Endothelial cell of hepatic sinusoid (primary cell): ENCODE measurements at regions not wholly inside any gene's neighbourhood (a gene's known extent, or its start where the extent isn't known, plus 50 kb on each side); places are given as distances from the start of the nearest gene placed in this dataset.

Source experiments
- in situ Hi-C: cut with HindIII; loops from 2 replicates; pipeline ENCODE4 v1.10.0; 2017; ENCODE audit warnings: low sequenced_read_pairs

DNA sequence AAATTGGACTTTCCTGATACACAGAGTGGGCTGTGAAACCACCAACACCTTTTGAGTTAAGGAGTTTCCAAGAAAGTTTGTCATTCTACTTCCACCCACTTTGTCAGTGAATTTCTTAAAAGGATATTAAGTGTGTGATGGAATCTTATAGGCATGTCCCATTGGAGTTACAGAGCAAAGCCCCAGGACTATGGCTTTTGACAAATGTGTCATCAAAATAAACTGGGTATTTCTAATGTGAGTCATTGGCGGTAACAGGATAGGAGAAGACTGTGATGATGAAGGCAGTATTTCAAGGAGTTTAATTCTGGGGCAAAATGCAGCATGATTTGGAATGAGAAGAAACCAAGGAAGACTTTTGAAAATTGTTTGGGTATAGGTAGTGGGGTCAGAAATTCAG is 1013.8 kb upstream of the EEF2KMT start:
- in situ Hi-C loops = no loop called here

DNA sequence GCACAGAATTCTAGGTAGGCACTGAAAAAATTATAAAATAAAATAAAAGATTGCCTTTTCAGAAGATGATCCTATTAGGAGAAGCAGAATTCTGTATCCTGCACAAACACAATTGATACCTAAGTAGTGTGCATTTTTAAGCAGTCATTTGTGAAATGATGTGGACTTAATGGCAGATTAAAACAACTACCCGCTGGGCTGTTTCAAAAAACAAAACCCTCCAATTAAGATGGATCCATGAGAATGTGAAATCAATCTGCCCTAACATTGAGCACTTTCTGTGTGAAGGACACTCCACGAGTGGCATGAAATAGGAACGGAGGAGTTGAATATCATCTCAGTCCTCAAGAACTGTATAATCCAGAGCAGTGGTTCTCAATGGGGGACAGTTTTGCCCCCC is 1012.8 kb upstream of the EEF2KMT start:
- in situ Hi-C loops = no loop called here

DNA sequence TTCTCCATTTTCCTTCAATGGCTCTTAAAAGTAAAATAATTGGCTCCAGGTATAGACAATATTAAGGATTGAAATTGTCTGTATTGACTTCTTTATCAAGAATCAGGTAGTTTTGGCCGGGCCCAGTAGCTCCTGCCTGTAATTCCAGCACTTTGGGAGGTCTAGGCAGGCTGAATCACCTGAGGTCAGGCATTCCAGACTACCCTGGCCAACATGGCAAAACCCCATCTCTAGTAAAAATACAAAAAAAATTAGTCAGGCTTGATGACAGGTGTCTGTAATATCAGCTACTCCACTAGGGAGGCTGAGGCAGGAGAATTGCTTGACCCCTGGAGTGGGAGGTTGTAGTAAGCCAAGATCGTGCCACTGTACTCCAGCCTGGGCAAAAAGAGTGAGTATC is 1008.5 kb upstream of the EEF2KMT start:
- in situ Hi-C loops = no loop called here

DNA sequence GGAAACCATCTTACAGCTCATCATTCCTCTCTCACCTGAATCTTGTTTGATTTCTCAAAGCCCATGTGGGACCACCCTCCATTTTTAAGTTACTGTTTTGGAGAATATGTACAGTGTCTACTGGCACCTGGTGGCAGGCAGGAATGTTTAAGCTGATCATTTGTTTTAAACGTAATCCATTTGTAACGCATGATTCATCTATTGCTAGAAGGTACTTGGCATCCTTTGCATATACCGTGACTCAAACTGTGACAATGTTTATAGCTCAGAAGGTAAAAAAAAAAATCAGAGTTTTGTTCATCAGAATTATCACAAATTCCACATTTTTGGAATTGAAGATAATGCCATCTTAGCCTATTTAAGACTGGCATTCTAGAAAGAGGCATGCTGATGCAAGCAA is 1007.5 kb upstream of the EEF2KMT start:
- in situ Hi-C loops = no loop called here

DNA sequence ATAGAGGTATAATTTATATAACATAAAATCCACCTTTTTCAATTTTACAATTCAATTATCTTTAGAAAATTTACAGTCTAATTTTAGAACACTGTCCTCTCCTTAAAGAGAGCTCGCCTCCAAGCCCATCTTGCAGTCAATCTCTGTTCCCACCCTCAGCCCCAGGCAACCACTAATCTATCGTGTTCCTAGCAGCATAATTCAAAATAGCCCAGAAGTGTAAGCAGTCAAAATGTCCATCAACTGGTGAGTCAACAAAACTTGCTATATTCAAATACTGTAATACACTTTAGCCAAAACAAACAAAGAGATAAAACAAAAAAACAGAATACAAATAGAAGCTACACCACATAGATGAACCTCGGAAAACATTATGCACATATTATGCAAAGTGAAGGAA is 1006.8 kb upstream of the EEF2KMT start:
- in situ Hi-C loops = no loop called here

DNA sequence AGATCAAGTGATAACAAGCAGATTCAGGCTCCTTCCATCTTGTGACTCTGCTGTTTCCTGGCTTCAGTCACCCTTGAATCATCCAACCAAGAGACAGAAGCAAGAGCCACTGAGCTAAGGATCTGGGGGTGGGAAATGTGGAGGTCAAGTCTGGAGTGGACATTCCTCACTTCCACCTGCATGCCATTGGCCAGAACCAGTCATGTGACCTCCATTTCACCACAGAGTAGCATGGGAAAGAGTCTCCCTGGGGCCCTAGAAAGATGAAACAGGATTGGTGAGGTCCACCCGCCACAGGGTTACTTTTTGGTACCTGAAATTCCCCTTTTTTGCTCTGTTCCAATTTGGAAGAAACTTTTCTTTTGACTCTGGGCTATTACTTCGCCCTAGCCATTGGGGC is 1006.0 kb upstream of the EEF2KMT start:
- in situ Hi-C loops = no loop called here

DNA sequence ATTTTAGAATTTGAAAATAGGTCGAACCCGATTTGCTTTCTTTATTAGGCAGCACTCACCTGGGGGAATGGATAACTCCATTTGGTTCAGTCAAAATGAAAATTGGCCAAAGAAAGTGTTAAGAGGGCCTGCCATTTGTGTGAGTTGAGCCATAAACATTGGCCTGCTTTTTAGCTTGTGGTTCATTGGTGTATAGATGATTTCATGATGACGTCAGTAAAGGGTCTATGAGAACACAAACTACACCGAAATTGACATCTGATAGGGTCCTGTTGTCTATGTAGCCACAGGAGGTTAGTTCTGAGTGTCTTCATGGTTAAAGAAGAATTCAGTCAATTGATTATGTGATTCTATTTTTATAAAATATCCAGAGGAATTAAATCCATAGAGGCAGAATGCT is 1001.5 kb upstream of the EEF2KMT start:
- in situ Hi-C loops = no loop called here

DNA sequence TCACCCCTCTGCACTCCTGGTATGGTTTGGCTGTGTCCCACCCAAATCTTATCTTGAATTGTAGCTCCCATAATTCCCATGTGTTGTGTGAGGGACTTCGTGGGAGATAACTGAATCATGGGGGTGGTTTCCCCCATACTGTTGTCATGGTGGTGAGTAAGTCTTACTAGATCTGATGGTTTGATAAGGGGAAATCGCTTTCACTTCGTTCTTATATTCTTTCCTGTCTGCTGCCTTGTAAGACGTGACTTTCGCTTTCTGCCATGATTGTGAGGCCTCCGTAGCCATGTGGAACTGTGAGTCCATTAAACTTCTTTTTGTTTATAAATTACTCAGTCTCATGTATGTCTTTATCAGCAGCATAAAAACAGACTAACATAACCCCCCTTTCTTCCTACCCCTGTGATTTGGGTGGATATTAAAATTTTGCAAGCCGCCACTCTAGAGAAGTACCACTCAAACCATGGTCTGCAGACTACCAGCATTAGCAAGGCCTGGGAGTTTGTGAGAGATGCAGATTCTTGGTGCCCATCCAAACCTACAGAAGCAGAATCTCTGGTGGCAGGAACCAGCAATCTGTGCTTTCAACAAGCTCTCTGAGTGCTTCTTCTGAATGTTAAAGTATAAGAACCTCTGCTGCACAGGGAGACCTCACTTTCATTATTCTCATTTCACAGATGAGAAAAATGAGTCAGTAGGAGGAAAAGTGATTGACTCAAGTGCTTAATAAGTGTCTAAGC is 999.5 kb upstream of the EEF2KMT start:
- in situ Hi-C loops = no loop called here

DNA sequence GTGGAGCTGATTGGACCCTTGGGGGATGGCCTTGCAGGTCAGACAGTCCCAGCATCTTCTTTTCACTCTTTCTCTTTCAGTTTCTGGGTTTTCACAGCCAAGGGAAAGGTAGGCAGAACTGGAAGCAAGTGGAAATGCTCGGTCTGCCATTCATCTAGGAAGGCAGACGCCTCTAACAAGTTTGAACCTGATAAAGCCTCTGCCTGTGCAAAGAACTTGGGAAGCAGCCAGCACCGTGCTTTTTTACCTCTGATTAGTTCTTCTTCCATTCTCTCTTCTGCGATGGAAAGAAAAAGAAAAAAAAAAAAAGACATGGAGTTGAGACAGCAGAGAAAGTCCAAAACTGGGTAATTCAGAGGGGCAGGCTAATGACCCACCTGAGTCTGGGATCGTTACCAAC is 997.8 kb upstream of the EEF2KMT start:
- in situ Hi-C loops = no loop called here

DNA sequence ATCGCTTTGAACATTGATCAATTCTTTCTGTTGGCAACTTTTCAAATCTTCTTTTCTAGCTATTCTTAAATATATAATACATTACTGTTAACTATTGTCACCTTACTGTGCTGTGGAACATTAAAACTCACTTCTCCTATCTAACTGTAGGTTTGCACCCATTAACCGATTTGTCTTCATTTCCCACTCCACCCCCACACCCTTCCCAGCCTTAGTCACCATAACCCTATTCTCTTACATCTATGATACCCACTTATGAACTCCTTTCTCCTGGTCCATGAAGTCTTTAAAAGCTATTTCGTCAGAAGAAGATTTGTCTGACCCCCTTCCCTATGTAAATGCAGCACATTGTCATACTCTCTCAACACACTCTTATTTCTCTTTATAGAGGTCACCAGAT is 993.4 kb upstream of the EEF2KMT start:
- in situ Hi-C loops = no loop called here

DNA sequence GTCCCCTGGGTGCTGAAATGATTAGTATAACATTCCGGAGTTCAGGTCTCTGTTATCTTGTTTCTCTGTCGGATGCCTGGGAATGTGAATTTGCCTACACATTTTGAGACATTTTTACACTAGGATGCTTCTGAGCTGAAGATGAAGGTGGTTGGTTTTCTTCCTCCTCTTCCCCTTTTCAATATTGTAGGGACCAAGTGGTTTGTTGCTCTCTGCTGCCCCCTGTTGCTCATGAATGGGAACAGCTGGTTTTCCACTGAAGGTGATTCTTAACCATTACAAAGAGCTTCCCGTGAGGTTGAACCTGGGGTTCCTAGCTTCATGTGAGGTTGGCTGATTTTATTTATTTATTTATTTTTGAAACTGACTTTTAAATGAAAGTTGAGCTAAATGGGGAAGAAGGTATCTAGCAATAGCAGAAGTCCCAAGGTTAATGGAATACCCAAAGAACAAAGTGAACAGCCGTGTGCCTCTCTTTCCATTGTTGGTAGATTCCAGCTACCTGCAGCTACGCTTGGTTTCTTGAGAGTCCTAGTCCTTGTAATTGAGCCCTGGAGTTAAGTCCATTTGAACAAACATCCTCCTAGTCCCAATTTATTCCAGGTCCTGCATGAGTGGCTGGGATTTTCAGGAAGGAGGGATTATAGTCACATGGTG is 983.9 kb upstream of the EEF2KMT start:
- in situ Hi-C loops = no loop called here

DNA sequence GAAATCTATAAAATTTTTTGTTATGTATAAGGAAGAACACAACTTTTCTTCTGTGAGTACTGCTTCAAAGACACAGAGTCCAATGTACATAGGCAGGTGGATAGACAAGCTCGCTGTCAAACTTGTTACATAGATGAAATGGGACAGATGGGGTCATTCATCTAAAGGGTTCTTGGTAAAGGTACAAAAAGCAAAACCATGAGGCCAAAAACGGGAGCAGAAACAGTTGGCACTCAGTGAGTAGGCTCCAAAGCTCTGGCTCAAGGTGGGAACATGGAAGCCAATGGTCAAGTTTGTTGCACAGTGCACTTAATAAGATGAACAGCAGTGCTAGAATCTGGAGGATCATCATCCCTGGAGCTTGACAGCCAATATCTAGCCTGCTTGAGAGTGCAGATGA is 979.0 kb upstream of the EEF2KMT start:
- in situ Hi-C loops = no loop called here

DNA sequence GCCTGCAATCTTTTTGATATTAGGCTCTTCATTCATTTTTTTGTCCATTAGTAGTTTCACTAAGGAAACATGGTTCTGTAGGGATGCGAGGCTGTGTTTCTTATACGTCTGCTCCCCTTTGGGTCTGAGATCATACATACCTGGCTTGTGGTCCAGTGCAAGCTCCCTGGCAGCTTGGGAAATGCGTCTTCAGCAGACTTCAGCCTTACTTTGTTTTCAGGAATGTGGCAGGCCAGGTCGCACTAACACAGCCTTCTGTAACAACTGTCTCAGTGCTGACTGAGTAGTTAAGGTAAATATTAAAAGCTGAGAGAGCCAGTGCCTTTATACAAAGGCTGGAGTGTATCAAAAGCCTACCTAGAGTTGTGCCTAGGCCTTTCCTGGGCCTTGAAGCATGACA is 970.5 kb upstream of the EEF2KMT start:
- in situ Hi-C loops = no loop called here

DNA sequence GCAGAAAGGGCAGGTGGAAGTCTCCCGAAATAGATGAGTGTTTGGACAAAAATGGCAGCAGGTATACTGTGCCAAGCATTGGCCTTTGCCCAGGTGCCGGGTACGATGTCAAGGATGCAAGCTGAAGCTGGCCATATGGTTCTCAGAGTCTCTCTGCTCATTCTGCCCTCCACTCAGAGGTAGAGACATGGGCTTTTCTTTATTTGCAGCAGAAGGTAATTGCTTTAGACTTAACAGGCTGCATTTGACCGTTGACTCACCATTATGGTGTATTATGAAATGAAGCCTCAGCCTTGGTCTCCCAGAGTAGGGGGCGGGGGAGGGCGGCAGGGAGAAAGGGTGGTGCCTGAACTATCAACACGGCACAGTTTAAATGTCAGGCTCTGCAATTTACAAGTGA is 969.1 kb upstream of the EEF2KMT start:
- in situ Hi-C loops = no loop called here

DNA sequence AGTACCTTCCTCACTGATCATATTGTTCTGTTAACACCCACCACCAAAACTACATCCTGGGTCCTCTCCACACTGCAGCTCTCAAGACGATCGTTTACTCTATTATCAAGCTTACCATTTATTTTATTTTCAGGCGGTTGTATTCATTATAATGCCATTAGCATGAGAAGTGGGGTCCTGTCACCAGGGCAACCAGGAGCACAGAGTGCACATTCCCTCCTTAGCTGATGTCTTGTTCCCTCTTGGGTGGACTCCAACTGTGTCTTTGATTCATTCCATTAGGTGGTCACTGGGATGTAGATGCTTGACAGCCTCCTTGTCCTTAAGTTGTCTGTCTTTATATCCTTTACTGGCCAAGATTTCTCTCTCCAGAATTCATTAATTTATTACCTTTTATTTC is 965.9 kb upstream of the EEF2KMT start:
- in situ Hi-C loops = no loop called here

DNA sequence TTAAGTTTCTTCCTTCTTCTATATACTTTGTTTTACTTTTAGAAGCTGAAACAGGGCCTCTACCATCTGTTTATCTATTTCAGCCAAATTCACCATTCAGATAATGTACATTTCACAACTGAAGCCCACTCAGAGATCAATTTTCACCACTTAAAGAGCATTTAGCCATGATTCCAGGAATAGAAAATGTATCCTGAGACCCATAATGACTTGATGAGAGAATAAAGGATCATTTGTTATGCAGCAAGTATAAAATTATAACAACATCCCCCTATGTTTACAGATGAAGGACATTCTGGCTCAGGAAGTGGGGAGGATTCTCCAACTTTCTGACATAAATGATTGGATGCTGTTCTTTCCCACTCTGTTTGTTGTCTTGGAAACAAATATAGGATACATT is 962.1 kb upstream of the EEF2KMT start:
- in situ Hi-C loops = no loop called here

DNA sequence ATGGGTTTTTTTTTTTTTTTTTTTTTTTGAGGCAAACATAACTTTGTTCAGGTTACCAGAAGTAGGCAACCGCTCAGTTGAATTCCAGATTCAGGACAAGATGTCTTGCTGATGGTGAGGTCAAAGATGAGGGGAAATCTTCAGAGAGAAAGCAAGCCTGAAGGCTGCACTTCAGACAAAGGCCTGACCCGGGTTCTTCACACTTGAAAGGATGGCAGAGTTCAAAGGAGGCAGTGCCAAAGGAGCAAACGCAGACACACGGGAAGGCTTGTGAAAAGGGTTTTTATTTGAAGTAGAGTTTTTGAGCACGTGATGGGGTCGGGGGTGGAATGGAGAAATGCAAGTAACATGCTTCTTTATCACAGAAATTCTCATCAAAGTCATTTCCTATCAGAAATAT is 960.2 kb upstream of the EEF2KMT start:
- in situ Hi-C loops = no loop called here

DNA sequence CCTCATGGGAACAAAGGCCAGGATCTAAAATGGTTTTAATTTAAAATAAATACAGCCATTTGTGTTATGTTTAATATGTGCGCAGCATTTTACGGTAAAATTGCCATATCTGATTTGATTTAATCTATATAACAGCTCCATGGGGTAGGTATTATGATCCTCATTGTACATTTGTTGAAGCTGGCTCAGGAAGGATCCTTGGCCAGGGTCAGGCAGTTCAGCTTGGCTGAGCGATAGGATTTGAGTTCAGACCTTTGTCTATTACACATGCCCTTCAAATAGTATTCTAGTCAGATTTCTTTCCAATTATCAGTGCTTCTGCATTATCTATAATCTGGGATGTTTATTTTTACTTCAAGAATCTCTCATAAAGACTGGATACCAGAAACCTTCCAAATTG is 950.4 kb upstream of the EEF2KMT start:
- in situ Hi-C loops = no loop called here

DNA sequence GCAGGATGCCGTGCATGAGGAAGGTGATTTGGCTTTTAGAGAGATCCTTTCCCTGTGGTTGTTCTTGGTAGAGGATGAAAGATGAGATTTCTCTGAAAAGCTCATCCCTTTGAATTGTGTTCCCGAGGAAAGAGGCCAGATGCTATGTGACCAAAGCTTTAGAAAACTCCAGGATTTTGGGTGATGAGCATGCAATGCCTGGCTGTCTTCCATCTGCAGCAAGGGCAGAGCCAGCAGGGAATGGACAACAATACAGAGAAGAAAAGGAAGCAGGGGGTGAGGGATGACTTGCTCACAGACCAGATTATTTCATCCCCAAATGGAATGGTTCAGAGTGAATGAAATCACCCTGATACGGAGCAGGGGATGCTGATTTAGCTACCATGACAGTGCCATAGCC is 949.7 kb upstream of the EEF2KMT start:
- in situ Hi-C loops = no loop called here

DNA sequence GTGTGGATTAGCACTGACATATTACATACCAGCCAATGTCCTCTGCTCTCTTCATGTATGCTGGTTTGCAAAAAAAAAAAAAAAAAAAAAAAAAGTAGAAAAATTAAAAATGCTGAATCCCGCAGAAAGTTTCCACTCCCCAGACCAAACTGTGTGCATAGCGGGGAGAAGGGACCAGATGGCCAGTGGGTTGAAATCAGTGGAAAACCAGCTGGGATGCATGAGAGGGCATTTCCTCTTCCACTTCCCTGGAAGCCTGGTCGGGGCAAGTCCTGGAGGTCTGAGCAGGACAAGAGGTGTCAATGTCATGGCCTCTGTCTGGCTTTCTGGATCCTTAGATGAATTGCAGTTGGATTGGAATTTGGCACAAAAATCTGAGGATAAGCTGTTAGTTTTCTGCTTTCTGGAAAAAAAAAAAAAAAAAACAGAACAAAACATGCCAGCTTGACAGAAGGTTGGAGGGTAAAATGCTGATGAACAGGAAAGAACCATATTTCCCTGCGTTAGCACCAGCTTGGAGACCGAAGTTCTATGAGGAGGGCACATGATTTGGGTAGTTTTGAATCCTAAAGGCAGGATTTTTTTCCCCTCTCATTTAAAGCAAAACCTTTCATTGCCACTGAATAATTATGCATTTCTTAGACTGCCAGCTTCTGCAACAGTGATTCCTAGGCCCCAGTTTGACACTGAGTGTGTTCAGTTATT is 941.5 kb upstream of the EEF2KMT start:
- in situ Hi-C loops = no loop called here

DNA sequence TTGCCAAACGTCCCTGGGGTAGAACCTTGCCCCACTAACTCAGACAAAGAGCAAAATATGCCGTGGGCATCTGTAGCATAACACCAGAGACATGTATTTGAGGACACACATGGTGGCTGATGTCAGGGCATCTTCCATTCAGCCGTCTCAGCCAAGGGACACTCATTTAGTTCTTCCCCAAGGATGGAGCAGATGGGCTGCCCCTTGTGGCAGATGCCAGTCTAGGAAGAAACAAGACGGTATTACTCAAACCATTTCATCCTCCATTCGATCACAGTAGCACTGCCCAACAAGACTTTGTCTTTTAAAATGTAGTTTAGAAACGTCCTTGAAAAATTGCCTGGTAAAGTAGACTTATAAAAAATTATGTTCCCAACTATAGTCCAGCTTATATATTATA is 937.6 kb upstream of the EEF2KMT start:
- in situ Hi-C loops = no loop called here

DNA sequence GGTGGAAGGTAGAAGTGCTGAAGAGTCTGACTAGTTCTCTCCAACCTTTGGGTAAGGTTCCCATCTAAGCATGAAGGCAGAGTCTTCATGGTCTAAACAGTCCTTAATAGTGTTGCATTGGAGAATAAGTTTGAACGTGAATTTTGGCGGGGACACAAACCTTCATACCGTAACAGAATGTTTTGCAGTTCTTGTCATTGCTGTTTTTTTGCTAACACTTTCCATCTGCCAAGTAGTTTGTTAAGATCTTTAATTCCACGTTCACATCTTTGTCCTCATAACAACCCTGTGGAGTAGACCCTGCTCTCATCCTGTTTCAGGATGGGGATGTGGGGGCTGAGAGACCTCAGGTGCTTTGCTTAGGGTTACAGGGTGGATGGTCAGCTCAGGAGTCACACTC is 936.9 kb upstream of the EEF2KMT start:
- in situ Hi-C loops = no loop called here
